K562 (cell line): ENCODE measurements at regions not wholly inside any gene's neighbourhood (a gene's known extent, or its start where the extent isn't known, plus 50 kb on each side); places are given as distances from the start of the nearest gene placed in this dataset.

Experiments
- ATAC-seq: fragments of 200-7000 bp; cut with Tn5 transposase; 3 replicates; pipeline ENCODE4 v1.9.1; 2020; ENCODE audit warnings: moderate library complexity
- BruUV-seq: library from RNA; stranded (reverse); fragments of 400-500 nt; replicated peaks from 2 replicates; lab custom pipeline; 2021; lab: Mats Ljungman, UMichigan
- CTCF ChIA-PET: fragments of 300-600 bp; formaldehyde crosslinking; extraction: SDS; loops from one replicate; lab custom pipeline; 2021; ENCODE audit warnings: low intra/inter-chr PET ratio; lab: Yijun Ruan, JAX
- POLR2A ChIA-PET: fragments of 300-600, 350-650 bp; sonication (Branson Sonifier 250); formaldehyde crosslinking; extraction: SDS; loops from one replicate; lab custom pipeline; 2021; ENCODE audit warnings: antibody characterized with exemption, inconsistent platforms; lab: Yijun Ruan, JAX
- DNase-seq, 4 experiments: peaks; one replicate each; pipeline versions ENCODE4 v3.0.0 to v3.0.0-alpha.2; 2011 to 2018; ENCODE audit warnings: low spot score in 3 of 4, mixed read lengths in 3 of 4; ENCODE audit errors: extremely low read depth in 1 of 4
- FAIRE-seq: peaks from 2 replicates; lab custom pipeline; 2011; peaks lifted over from hg19 to GRCh38; lab: Jason Lieb, UNC
- H2AFZ ChIP-seq: 2 replicates; pipeline ENCODE4 v1.6.0; 2011; ENCODE audit warnings: low read depth, low read length, control low read depth, inconsistent platforms
- H3K27ac ChIP-seq: fragments of 200-600 bp; 3 replicates; pipeline ENCODE4 v1.8.0; 2011; ENCODE audit warnings: low read depth, mild to moderate bottlenecking, control low read depth, inconsistent platforms, low read length, moderate library complexity, mixed read lengths; ENCODE audit errors: extremely low read depth
- H3K27me3 ChIP-seq, 2 experiments: fragments of 300-600 bp in 1 of 2; 2 replicates in 1 of 2; 3 replicates in 1 of 2; pipeline versions ENCODE4 v1.6.0 to v1.8.0; 2011; ENCODE audit warnings: inconsistent platforms in 2 of 2, low read length in 2 of 2, mild to moderate bottlenecking in 1 of 2, mixed read lengths in 1 of 2, moderate library complexity in 1 of 2; ENCODE audit not compliant: control insufficient read depth in 2 of 2, insufficient read depth in 2 of 2
- H3K36me3 ChIP-seq: fragments of 300-600 bp; 3 replicates; pipeline ENCODE4 v1.8.0; 2011; ENCODE audit warnings: mild to moderate bottlenecking, low read length, inconsistent platforms; ENCODE audit not compliant: control insufficient read depth, insufficient read depth
- H3K4me1 ChIP-seq, 2 experiments: fragments of 200-600 bp in 1 of 2; replicated peaks in 1 of 2; 2 replicates in 1 of 2; 3 replicates in 1 of 2; pipeline versions ENCODE4 v1.5.1 to v1.8.0; 2011; ENCODE audit warnings: inconsistent platforms in 2 of 2, low read length in 2 of 2, mild to moderate bottlenecking in 1 of 2, mixed read lengths in 1 of 2, moderate library complexity in 1 of 2; ENCODE audit not compliant: control insufficient read depth in 2 of 2, insufficient read depth in 2 of 2
- H3K4me2 ChIP-seq: 2 replicates; pipeline ENCODE4 v1.6.1; 2011; ENCODE audit warnings: low read length, control low read depth, inconsistent platforms, mixed read lengths; ENCODE audit not compliant: insufficient read depth
- H3K4me3 ChIP-seq: fragments of 200-600 bp; sonication (generic), shearing (Covaris generic); 2 replicates; pipeline ENCODE4 v1.5.1; 2016; ENCODE audit warnings: control low read depth, inconsistent platforms
- H3K79me2 ChIP-seq: fragments of 200-600 bp; 3 replicates; pipeline ENCODE4 v1.8.0; 2011; ENCODE audit warnings: low read length, inconsistent platforms; ENCODE audit not compliant: control insufficient read depth, insufficient read depth
- H3K9ac ChIP-seq, 2 experiments: 2 replicates each; pipeline versions ENCODE4 v1.6.0 to v1.6.1; 2011; ENCODE audit warnings: low read depth in 2 of 2, low read length in 2 of 2, control low read depth in 1 of 2, inconsistent platforms in 1 of 2, mild to moderate bottlenecking in 1 of 2, mixed read lengths in 1 of 2; ENCODE audit not compliant: insufficient read depth in 1 of 2
- H3K9me1 ChIP-seq: one replicate; pipeline ENCODE4 v1.6.0; 2011; ENCODE audit warnings: inconsistent platforms, mild to moderate bottlenecking, low read length, moderate library complexity; ENCODE audit not compliant: control insufficient read depth, insufficient read depth
- H3K9me3 ChIP-seq: replicated peaks from 2 replicates; pipeline ENCODE4 v1.5.1; 2011; ENCODE audit warnings: low read depth, low read length, inconsistent platforms; ENCODE audit not compliant: control insufficient read depth, insufficient read depth
- H4K20me1 ChIP-seq: replicated peaks from 2 replicates; pipeline ENCODE4 v1.6.1; 2011; ENCODE audit warnings: low read length, inconsistent platforms, mixed read lengths; ENCODE audit not compliant: control insufficient read depth, insufficient read depth
- ATF4 ChIP-seq: fragments of 450-650 bp; formaldehyde crosslinking; IDR thresholded peaks from 2 replicates; pipeline ENCODE4 v1.4.0; 2022; ENCODE audit warnings: mild to moderate bottlenecking, moderate library complexity
- CREB1 ChIP-seq, 2 experiments: sonication (generic) in 1 of 2; formaldehyde crosslinking in 1 of 2; IDR thresholded peaks; 2 replicates each; pipeline versions ENCODE4 v1.6.1 to v1.8.0; 2012 to 2022; ENCODE audit warnings: inconsistent platforms in 1 of 2, mild to moderate bottlenecking in 1 of 2, missing genetic modification reagents in 1 of 2, moderate library complexity in 1 of 2
- HDAC3 ChIP-seq: fragments of 450-650 bp; IDR thresholded peaks from 2 replicates; pipeline ENCODE4 v1.6.1; 2018; ENCODE audit warnings: borderline replicate concordance, mild to moderate bottlenecking, moderate library complexity; ENCODE audit not compliant: partially characterized antibody
- L3MBTL2 ChIP-seq: fragments of 450-650 bp; IDR thresholded peaks from 2 replicates; pipeline ENCODE4 v1.6.1; 2016; ENCODE audit warnings: mild to moderate bottlenecking, moderate library complexity
- MECOM ChIP-seq: fragments of 250-450 bp; sonication (Bioruptor Pico); IDR thresholded peaks from 2 replicates; pipeline ENCODE4 v1.8.0; 2022; ENCODE audit warnings: inconsistent platforms
- MIER1 ChIP-seq: fragments of 450-650 bp; IDR thresholded peaks from 2 replicates; pipeline ENCODE4 v1.6.1; 2016; ENCODE audit warnings: antibody characterized with exemption, mild to moderate bottlenecking, low read depth
- MXI1 ChIP-seq: IDR thresholded peaks from 2 replicates; pipeline ENCODE4 v1.6.1; 2011; ENCODE audit warnings: low read depth, mild to moderate bottlenecking, improper control_type of control experiment, low read length
- NFYB ChIP-seq: IDR thresholded peaks from 2 replicates; pipeline ENCODE4 v1.6.1; 2011; ENCODE audit warnings: mild to moderate bottlenecking, moderate library complexity; ENCODE audit not compliant: insufficient read length; ENCODE audit errors: extremely low read depth
- PTRF ChIP-seq: fragments of 450-650 bp; IDR thresholded peaks from 2 replicates; pipeline ENCODE4 v1.6.1; 2016; ENCODE audit warnings: mild to moderate bottlenecking, missing genetic modification characterization, missing compliant biosample characterization
- RBBP5 ChIP-seq: fragments of 200-600 bp; sonication (generic); IDR thresholded peaks from 2 replicates; pipeline ENCODE4 v1.6.1; 2012; ENCODE audit warnings: borderline replicate concordance, mild to moderate bottlenecking, low read length, control low read depth, inconsistent platforms; ENCODE audit not compliant: insufficient read depth, poor library complexity, severe bottlenecking
- TEAD4 ChIP-seq, 2 experiments: sonication (generic) in 1 of 2; formaldehyde crosslinking in 1 of 2; IDR thresholded peaks; 2 replicates each; pipeline versions ENCODE4 v1.6.1 to v1.8.0; 2012 to 2022; ENCODE audit warnings: borderline replicate concordance in 1 of 2, inconsistent platforms in 1 of 2, low read length in 1 of 2, mild to moderate bottlenecking in 1 of 2, missing genetic modification reagents in 1 of 2
- TFE3 ChIP-seq: fragments of 450-650 bp; formaldehyde crosslinking; IDR thresholded peaks from 2 replicates; pipeline ENCODE4 v1.4.0; 2020; ENCODE audit warnings: mild to moderate bottlenecking, mixed read lengths
- ZFP36 ChIP-seq: fragments of 150-350 bp; IDR thresholded peaks from 2 replicates; pipeline ENCODE4 v1.6.1; 2018; ENCODE audit warnings: low read length, low read depth; ENCODE audit not compliant: partially characterized antibody
- ZNF551 ChIP-seq: fragments of 250-450 bp; sonication (Bioruptor Pico); IDR thresholded peaks from 2 replicates; pipeline ENCODE4 v1.5.0; 2021; ENCODE audit warnings: mild to moderate bottlenecking, moderate library complexity
- ZNF740 ChIP-seq, 3 experiments: fragments of 200-800 bp in 1 of 3; sonication (Bioruptor generic) in 1 of 3; sonication (generic) in 1 of 3; formaldehyde crosslinking in 1 of 3; IDR thresholded peaks; 2 replicates each; pipeline versions ENCODE4 v1.6.1 to v1.8.0; 2016 to 2022; ENCODE audit warnings: mild to moderate bottlenecking in 2 of 3, missing compliant biosample characterization in 2 of 3, missing genetic modification characterization in 2 of 3, missing genetic modification reagents in 1 of 3
- ZNF785 ChIP-seq: fragments of 250-450 bp; sonication (Bioruptor Pico); IDR thresholded peaks from 2 replicates; pipeline ENCODE4 v1.4.0; 2020; ENCODE audit warnings: mild to moderate bottlenecking
- ZNF830 ChIP-seq: fragments of 250-450 bp; sonication (Bioruptor Pico); IDR thresholded peaks from 2 replicates; pipeline ENCODE4 v1.5.0; 2021; ENCODE audit warnings: mild to moderate bottlenecking
- WGBS: fragments of 100-300 bp; shearing (Covaris generic); methylation state at CpG from one replicate; pipeline ENCODE4 v1.1.6; 2016; ENCODE audit warnings: low coverage, mixed read lengths; ENCODE audit not compliant: insufficient coverage; ENCODE audit errors: missing lambda C conversion rate; 5-methylcytosine and 5-hydroxymethylcytosine counted together
- in situ Hi-C: fragments of 300-500 bp; cut with MboI; formaldehyde crosslinking; loops from 4 replicates; pipeline ENCODE4 v1.15.0; 2018; ENCODE audit warnings: inconsistent platforms, mixed read lengths
- intact Hi-C: fragments of 100-400 bp; cut with micrococcal nuclease; formaldehyde crosslinking; loops from 2 replicates; pipeline ENCODE4 v1.14.2; 2022
- TF ChIP-seq, protein P1 (sequence below): fragments of 450-650 bp; conservative IDR thresholded peaks from 2 replicates; pipeline ENCODE4 v1.6.1; 2016; ENCODE audit warnings: missing genetic modification characterization, low read depth, mild to moderate bottlenecking, missing compliant biosample characterization, moderate library complexity

DNA sequence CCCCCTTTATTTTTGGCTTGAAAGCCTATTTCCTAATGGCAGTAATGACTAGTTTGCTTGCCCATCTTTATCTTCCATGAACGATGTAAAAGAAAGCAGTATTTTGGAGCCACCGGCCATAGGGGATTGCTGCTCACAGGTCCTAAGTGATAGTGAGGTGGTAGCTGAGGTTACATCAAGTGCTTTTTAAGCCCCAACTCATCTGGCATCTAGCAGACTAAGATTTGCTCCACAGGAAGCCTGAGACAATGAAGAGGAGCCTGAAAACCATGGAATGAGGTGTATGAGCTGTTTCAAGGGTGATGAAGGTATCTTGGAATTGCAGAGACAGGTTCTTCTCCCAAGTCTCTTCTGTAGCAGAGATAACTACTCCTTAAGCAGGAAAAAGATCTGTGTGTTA is 496.3 kb downstream of the XPNPEP1 start:
- Histone ChIP-seq H4K20me1 (no peaks in the 10 kb centered on the region), H3K9ac (no peak overlapping the region), H3K36me3 (no peaks in the 10 kb centered on the region), H3K9me3 (no peaks in the 10 kb centered on the region), H3K27me3 (no peaks in the 10 kb centered on the region), H3K4me3 (no peak overlapping the region), H2AFZ (no peak overlapping the region), H3K4me1 (no peaks in the 10 kb centered on the region), H3K27ac (no peak overlapping the region), H3K79me2 (no peaks in the 10 kb centered on the region; the same call in 2 of the 3 replicates), H3K9me1 (no peaks in the 10 kb centered on the region), H3K4me2 (no peak overlapping the region)
- CTCF ChIA-PET = no interaction called here
- WGBS = 0% methylated on average over 2 of the region's 2 CpGs
- no TSS peak for BruUV-seq
- intact Hi-C loops (no loop called here), in situ Hi-C loops (no loop called here)
- no peak for DNase-seq
- no peak for FAIRE-seq
- POLR2A ChIA-PET = no interaction called here
- no peak for ATAC-seq
- TF ChIP-seq MIER1 = no peak
- no peak for TF ChIP-seq ZNF785
- TF ChIP-seq ZNF551 (CRISPR knock-in tag) = no peak
- no peak for TF ChIP-seq CREB1 (IDR thresholded peaks at IDR 0.05)
- TF ChIP-seq CREB1 (CRISPR knock-in tag; IDR thresholded peaks at IDR 0.05) = no peak
- TF ChIP-seq MECOM = no peak
- TF ChIP-seq TFE3 (CRISPR knock-in tag) = no peak
- TF ChIP-seq, protein P1, sequence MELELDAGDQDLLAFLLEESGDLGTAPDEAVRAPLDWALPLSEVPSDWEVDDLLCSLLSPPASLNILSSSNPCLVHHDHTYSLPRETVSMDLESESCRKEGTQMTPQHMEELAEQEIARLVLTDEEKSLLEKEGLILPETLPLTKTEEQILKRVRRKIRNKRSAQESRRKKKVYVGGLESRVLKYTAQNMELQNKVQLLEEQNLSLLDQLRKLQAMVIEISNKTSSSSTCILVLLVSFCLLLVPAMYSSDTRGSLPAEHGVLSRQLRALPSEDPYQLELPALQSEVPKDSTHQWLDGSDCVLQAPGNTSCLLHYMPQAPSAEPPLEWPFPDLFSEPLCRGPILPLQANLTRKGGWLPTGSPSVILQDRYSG (tag) = no peak
- no peak for TF ChIP-seq ZFP36
- no peak for TF ChIP-seq L3MBTL2
- no peak for TF ChIP-seq ATF4 (CRISPR knock-in tag)
- no peak for TF ChIP-seq NFYB
- TF ChIP-seq ZNF740 (CRISPR knock-in tag; IDR thresholded peaks at IDR 0.05) = no peak
- no peak for TF ChIP-seq ZNF740 (tag; IDR thresholded peaks at IDR 0.05)
- TF ChIP-seq ZNF830 (CRISPR knock-in tag) = no peak
- no peak for TF ChIP-seq RBBP5
- TF ChIP-seq HDAC3 = no peak
- TF ChIP-seq TEAD4 (IDR thresholded peaks at IDR 0.05; ENCODE audit: low read length) = no peak
- TF ChIP-seq TEAD4 (CRISPR knock-in tag; IDR thresholded peaks at IDR 0.05; ENCODE audit: borderline replicate concordance) = no peak
- TF ChIP-seq PTRF (tag) = no peak
- TF ChIP-seq MXI1 = no peak
